HG03095 (cell line): ENCODE measurements at regions not wholly inside any gene's neighbourhood (a gene's known extent, or its start where the extent isn't known, plus 50 kb on each side); places are given as distances from the start of the nearest gene placed in this dataset.
"Not testable (repeated sequence)": the region's sequence is repeated elsewhere in the genome, so short reads cannot be mapped to it uniquely, and the experiment has no call there.

Source experiments
- ATAC-seq: cut with Tn5 transposase; IDR thresholded peaks from one replicate; pipeline ENCODE4 v1.9.1; 2021; ENCODE audit warnings: moderate library complexity; ENCODE audit not compliant: unreplicated experiment

DNA sequence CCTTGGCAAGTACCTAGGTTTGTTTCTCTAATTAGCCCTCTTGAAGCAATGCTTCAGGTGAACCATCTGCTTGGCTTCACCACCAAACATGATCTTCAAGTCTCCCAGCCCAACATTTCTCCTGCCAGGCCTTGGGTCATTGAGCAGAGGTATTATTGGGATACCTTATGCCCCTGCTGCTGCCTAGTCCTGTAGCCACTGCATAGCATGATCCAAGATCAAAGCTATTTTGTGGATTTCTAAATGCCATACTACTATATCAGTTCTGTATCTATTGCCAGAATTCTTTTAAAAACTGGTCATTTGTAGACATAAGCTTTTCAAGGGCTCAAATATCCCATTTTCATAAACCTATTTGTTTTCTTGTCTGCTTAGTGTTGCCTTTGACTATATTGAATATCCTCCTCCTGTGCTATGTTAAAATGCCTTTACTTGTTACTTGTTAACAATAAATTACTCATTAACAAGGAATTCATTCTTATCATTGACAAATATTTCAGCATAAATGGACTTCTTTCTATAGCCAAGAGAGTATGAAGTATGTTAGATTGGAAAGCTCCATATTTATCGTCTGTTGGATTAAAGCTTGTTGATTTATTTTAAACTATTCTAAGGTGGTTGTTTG, 204.5 kb upstream of the RBBP8 start:
- no peak for ATAC-seq

DNA sequence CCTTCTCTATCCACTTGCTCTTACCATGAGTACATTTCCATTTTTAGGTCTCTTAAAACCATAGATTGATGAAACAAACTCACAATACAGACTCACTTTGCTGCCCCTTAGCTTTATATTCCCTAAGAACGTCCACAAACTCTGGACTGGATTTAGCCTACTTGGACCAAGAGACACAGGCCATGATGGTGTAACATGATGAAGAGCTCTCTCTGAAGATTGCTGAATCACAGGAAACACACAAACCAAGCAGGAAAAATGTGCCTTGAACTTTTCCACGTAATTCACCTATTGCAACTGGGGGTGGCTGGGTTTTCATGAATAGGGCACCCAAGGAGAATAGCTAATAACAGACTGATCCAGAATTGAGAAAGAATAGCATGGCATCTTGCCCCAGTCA, 201.7 kb upstream of the RBBP8 start:
- ATAC-seq: no peak

DNA sequence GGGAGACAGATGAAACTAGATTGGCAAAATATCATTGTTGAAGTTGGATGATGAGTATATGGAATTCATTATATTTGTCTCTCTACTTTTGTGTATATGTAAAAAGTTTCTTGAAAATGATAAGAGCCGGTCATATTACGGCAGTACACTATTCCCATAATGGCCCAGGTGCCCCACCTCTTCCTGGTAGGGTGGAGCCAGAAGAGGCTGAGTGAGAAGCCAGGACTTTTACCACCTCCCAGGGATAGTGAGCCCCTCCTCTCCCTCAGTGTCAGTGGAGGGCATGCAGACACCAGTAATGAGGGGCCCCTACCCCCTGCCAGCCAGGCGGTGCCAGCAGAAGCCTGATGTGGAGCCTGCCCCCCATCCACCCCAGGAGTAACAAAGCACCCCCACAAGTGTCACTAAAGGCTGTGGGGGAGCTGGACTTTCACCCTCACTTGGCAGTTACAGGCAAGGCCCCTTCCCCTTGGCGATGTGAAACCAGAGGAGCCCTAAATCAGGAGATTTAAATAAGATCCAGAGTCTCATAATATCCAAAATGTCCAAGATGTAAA, 198.9 kb upstream of the RBBP8 start:
- ATAC-seq: no peak

DNA sequence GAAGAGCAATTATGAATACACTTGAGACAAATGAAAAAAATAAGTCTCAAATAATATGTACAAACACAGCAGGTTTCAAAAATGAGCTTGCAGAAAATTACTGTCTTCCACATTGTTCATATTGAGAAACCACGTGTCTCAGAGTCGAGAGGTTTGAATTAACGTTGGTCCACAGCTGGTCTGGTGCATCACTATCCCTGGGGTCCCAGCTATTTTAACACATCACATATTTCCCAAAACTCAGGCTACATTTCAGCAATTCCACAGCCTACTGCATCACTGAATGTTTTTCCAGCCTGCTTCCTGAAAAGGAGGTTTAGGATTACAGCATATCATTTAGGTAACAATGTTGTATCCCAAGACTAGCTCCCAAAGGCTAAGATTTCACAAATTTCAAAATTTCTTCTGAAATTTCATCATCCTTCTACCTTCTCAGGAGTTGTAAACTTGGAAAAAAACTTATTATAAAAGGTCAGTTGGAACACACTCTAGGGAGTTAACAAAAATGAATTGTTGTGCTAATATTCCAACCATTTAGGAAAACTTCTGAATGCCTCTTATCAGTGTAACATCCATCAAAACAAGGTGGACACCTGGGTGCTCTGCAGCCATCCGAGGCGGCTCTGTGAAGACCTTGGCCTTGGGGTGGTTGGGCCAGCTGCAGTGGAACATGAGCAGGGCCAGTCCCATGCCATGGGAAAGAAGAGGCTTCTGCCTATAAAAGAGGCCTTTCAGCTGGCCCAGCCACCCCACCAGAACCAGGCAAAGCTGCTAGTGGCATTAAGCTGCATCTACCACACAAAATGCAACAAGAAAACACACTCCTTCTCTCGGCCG, 198.1 kb upstream of the RBBP8 start:
- no peak for ATAC-seq

DNA sequence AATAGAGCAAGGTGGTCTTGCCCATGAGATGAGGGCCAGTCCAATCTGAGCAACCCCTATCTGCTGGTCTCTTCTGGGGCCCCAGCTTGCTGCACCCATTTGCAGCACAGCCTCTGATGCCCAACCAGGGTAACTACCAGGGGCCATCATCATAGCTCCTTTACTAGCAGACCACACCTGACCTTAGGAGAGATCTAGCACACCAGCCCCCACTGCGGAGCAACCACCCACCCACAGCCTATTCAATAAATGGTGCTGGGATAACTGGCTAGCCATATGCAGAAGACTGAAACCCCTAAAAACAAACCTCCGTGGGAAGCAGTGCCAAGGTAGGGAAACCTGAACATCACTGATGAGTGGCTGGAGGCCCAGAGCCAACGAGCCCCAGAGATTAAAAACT, 196.1 kb upstream of the RBBP8 start:
- no peak for ATAC-seq

DNA sequence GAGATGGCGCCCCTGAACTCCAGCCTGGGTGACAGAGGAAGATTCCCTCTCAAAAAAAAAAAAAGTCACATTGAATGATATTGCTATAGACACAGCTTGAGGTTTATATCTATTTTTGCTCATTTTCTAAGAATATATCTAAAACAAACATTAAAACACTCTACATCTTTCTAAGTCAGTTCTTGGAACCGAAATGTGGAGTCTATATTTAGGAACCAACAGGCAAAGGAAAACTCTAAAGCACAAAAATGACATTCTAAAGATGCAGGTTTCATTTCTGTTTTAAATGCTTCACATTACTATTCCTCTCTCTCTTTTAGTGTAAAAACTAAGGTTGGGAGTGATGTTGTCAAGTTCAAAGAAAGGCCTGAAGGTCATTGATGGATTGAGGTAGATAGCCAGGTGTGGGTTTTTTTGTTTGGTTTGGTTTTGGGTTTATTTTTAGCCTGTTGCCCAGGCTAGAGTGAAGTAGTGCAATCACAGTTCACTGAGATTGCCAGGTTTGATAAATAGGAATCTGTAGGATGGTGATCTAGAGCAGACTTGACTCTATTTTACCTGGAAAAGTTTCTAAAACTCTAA, 194.0 kb upstream of the RBBP8 start:
- ATAC-seq: no peak

DNA sequence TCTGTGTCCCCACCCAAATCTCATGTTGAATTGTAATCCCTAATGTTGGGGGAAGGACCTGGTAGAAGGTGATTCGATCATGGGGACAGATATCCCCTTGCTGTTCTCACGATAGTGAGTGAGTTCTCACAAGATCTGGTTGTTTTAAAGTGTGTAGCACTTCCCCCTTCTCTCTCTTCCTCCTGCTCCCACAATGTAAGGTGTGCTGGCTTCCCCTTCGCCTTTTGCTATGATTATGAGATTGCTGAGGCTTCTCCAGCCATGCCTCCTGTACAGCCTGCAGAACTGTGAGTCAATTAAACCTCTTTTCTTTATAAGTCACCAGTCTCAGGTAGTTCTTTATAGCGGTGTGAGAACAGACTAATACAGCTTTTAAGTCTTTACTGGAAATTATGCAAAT, 193.3 kb upstream of the RBBP8 start:
- ATAC-seq: no peak

DNA sequence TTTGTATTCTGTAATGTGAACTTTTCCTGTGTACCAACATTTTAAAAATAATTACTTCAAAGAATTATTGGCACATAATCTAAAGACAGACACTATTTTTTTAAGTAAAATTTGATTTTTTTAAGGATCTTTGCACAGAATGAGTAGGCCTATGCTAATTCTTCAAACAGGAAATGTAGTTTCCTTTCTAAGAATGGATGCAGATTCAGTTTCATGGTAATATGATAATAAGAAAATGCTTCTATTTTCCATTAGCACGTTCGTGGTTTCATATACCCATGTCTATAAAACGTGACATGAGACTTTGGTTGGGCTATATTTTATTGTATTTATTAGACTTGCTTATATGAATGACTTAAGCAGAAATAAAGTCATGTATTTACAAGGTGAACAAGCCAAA, 191.8 kb upstream of the RBBP8 start:
- no peak for ATAC-seq

DNA sequence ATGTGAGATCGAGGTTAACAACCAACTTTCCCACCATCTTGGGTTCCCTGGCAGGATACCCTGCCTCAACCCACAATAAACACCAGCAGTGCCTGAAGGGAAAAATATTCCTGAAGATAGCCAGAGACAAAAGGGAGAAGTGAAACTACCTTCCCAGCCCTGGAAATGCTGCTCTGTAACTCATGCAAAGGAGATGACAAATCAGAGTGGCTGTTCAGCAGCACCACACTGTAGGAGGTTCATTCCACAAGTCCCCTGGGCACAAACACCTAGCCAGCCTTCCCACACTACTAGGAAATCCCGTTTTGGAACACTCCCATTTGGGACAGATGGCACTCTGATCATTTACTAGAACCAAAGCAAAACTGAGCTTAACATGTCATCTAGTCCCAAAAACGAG, 190.7 kb upstream of the RBBP8 start:
- no peak for ATAC-seq

DNA sequence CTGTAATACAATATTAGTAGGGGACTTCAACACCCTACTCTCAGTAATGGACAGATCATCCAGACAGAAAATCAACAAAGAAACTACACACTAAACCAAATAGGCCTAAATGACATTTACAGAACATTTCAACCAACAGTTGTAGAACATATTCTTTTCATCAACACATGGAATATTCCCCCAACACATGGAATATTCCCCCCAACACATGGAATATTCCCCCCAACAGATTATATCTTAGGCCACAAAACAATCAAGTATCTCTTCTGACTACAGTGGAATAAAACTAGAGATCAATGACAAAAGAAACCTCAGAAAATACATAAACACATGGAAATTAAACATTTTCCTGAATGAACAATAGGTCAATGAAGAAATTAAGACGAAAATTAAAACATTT, 187.2 kb upstream of the RBBP8 start:
- ATAC-seq: no peak

DNA sequence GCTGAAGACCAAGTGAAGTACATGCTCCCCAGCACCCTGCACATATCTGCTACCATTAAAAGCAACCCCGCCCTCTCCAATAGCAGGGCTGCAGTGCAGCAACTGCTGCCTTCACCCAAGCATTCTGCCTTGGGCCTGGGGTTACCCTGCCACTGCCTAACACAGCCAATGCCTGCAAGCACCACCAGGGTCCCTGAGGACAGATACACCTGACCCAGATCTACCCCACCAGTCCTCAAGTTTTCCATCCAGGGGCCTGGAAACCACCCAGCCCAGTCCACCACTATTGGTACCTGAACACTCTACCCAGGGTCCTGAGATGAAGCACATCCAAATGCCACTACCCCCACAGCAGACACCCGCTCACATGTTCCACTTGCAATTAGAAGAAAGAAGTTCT, 181.1 kb upstream of the RBBP8 start:
- ATAC-seq: no peak

DNA sequence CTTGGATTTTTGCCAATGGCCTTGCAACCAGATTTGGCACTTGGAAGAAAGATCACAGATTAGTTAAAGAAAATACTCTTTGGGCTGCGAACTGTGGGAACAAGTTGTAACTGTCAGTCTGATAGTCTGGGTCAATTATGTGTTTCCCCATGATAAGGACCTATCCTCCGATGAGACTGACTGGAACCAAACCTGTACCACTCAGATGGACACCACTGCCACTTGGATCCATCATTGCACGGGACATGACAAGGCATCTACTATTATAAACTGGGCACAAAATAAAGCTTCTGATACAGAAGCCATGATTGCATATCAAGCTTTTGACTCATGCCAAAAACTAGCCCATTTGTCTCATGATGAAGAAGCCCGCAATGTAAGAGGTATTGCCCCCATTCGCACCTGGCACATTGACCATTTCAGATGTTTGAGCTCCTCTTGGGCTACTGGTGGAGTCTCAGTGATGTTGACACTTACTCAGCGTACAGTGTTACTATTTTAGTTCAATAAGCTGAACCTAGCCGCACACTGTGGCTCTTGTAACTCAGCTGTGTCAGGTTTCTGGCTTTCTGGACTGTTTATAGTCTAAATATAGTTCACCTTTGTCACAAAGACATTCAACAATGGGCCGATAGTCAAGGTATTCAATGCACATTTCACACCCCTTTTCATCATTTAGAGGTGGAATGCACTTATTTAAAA, 179.8 kb upstream of the RBBP8 start:
- ATAC-seq: no peak

DNA sequence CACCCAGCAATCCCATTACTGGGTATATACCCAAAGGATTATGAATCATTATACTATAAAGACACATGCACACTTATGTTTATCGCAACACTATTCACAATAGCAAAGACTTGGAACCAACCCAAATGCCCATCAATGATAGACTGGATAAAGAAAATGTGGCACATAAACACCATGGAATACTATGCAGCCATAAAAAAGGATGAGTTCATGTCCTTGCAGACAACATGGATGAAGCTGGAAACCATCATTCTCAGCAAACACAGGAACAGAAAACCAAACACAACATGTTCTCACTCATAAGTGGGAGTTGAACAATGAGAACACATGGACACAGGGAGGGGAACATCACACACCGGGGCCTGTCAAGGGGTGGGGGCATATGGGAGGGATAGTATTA, 169.1 kb upstream of the RBBP8 start:
- not testable (repeated sequence) for ATAC-seq

DNA sequence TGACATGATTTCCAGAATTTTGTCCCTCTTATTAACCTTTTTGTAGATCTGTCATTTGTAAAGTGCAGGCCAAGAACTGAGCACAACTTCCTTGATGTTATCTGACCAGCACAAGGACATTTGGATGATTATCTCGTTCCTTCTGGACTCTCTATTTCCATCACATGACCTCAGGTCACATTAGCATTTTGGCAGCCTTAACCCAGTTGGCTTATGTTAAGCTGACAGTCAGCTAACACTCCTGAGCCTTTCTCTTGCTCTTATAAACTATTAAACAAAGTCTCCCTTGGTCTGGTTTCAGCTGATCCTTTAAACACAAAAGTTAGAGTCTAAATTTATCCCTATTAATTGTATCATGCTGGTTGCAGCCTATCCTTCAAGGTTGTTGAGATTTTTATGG, 167.2 kb upstream of the RBBP8 start:
- ATAC-seq: no peak

DNA sequence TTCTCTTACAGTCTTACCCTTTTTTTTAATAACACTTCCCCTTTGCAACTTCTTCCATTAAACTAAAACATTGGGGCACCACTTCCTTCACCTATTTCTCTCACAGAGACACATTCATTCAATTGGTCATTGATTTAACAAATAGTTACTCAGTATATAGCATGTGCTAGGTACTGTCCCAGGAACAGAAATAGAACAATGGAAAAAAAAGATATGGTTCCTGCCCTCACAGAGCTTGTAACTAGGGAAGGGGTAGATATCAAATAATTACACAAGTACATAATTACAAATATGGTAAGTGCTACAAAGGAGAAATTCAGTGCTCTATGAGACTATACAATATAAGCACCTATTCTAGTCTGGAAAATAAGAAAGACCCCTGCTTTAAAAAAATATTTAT, 165.5 kb upstream of the RBBP8 start:
- ATAC-seq: no peak

DNA sequence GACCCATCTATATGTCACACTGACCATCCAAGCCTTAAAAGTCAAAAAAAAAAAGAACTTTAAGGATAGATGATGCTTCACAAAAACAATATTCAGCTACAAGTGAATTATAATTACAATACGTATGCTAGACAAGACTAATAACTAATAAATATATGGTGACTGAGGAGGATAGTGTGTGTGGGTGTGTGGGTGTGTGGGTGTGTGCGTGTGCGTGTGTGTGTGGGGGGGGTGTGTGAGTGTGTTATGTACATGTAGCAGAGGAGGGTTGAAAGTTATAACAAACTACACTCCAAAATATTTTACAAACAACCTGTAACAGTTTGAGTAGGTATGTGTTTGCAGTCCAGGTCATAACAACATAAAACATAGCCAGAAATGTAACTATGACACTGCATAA, 159.2 kb upstream of the RBBP8 start:
- ATAC-seq: no peak

DNA sequence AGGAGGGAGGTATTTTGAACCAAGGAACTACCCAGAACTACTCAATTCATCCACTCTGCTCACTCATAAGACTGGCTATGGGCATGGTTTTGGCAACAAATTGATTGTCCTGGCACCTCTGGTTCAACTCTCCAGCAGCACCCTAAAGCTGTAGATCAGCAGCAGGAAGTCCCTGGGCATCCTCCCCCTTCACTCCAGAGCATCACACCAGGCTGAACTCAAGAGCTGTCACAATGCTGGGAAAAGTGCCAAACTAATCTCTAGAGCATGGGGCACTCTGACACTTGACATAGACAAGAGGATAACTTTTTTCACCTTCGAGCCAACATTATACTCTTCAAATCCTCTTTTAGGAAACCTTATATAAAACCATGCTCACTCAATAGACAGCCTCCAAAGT, 154.1 kb upstream of the RBBP8 start:
- no peak for ATAC-seq

DNA sequence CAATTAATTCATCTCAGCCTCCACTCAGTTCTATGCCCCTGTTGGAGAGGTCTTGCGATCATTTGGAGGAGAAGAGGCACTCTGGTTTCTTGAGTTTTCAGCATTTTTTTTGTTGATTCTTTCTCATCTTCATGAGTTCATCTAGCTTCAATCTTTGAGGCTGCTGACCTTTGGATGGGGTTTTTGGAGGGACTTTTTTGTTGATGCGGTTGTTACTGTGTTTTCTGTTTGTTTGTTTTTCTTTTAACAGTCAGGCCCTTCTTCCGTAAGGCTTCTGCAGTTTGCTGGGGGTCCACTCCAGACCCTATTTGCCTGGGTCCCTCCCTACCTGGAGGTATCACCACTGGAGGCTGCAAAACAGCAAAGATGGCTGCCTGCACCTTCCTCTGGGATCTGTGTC, 149.9 kb upstream of the RBBP8 start:
- no peak for ATAC-seq

DNA sequence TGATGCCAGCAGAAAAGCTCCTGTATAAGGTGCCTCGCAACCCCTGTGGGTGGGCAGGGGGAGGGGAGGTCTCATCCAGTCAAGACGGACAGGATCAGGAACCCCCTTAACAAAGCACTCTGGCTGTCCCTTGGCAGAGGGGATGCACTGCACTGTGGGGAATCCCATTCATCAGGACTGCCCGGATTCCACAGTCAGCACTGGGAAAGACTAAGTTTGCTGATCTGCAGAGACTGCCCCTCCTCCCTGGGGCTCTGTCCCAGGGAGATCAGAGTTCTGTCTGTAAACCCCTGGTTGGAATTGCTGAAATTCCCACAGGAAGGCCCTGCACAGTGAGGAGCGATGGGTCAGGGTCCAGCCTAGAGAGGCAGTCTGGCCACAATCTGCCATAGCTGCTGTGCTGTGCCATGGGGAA, 149.5 kb upstream of the RBBP8 start:
- no peak for ATAC-seq

DNA sequence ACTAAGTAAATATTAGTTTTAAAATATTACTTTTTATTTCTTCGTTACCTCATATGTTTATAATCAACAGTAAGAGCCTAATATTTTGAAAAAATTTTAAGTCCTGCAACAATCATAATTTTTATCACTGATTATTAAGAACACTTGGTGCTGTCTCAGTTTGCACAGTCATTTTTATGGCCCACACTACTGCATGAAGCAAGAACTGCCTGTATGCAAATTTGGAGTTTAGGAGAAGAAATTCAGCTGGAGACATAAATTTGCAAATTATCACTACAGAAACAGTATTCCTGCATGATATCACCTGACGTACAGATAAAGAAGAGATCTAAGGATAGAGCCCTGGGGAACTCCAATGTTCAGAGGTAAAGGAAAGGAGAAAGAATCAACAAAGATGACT, 144.1 kb upstream of the RBBP8 start:
- no peak for ATAC-seq

DNA sequence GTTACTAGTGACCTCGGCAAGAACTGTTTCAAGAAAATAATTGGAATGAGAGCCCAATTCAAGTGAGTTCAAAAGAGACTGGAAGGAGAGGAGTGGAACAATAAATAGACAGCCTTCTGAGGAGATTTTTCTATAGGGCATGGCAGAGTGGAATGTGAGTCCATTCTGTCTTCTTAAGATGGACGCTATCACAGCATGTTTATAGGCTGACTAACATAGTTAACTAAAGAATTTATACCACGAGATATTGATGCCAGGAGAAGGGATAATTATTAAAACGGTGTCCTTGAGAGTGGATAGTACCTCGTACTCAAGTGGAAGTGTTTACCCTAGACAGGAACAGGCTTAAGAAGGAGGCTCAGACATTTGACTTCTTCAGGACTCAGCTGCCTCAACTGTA, 143.5 kb upstream of the RBBP8 start:
- no peak for ATAC-seq
